Uterus (tissue), 2 donors: ENCODE measurements at regions not wholly inside any gene's neighbourhood (a gene's known extent, or its start where the extent isn't known, plus 50 kb on each side); places are given as distances from the start of the nearest gene placed in this dataset.

Experiments
- POLR2A ChIP-seq, 2 donors: fragments of 450-650 bp; IDR thresholded peaks; one replicate each; pipeline ENCODE4 v1.6.1; 2016; ENCODE audit warnings: antibody characterized with exemption in 2 of 2, mild to moderate bottlenecking in 1 of 2, moderate library complexity in 1 of 2
- TF ChIP-seq, protein P1 (sequence below), 4 experiments: fragments of 200-600 bp in 2 of 4; fragments of 450-650 bp in 2 of 4; sonication (generic) in 2 of 4; IDR thresholded peaks; one replicate each; pipeline ENCODE4 v1.5.1; 2016 to 2019; ENCODE audit warnings: antibody characterized with exemption in 4 of 4, mild to moderate bottlenecking in 2 of 4, moderate library complexity in 1 of 4

DNA sequence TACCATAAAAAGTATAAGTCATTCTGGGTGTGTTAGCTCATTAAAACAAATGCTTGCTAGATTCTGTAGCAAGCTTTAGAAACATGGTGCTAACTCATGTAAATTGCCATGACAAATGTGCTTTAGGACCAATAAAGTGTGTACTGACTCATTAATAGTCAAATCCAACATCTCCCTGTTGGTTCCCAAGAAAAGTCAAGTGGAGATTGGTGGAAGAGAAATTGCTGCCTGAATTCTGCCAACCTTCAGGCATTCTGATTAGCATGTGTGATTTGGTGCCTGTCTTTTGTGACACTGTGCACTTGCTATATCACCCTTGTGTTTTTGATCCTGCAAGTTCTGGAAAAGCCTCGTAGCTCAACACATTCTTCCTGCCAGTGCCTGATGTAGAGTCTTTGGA lies 503.8 kb upstream of the BOD1L1 start:
- no peak for TF ChIP-seq POLR2A (IDR thresholded peaks at IDR 0.05)
- TF ChIP-seq, protein P1, sequence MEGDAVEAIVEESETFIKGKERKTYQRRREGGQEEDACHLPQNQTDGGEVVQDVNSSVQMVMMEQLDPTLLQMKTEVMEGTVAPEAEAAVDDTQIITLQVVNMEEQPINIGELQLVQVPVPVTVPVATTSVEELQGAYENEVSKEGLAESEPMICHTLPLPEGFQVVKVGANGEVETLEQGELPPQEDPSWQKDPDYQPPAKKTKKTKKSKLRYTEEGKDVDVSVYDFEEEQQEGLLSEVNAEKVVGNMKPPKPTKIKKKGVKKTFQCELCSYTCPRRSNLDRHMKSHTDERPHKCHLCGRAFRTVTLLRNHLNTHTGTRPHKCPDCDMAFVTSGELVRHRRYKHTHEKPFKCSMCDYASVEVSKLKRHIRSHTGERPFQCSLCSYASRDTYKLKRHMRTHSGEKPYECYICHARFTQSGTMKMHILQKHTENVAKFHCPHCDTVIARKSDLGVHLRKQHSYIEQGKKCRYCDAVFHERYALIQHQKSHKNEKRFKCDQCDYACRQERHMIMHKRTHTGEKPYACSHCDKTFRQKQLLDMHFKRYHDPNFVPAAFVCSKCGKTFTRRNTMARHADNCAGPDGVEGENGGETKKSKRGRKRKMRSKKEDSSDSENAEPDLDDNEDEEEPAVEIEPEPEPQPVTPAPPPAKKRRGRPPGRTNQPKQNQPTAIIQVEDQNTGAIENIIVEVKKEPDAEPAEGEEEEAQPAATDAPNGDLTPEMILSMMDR (IDR thresholded peaks at IDR 0.05), result no peak
